OCI-LY1 (cell line): ENCODE measurements at regions not wholly inside any gene's neighbourhood (a gene's known extent, or its start where the extent isn't known, plus 50 kb on each side); places are given as distances from the start of the nearest gene placed in this dataset.

Experiments used
- CTCF ChIP-seq: fragments of 200-600 bp; sonication (generic), shearing (Covaris generic); IDR thresholded peaks from 2 replicates; pipeline ENCODE4 v1.5.1; 2017; ENCODE audit warnings: mild to moderate bottlenecking, antibody characterized with exemption, low read length, moderate library complexity, mixed read lengths
- EZH2 ChIP-seq: fragments of 200-600 bp; sonication (generic), shearing (Covaris generic); IDR thresholded peaks from 2 replicates; pipeline ENCODE4 v1.8.0; 2017; ENCODE audit warnings: borderline replicate concordance, mixed run types, mild to moderate bottlenecking, antibody characterized with exemption, low read length, moderate library complexity, mixed read lengths

DNA sequence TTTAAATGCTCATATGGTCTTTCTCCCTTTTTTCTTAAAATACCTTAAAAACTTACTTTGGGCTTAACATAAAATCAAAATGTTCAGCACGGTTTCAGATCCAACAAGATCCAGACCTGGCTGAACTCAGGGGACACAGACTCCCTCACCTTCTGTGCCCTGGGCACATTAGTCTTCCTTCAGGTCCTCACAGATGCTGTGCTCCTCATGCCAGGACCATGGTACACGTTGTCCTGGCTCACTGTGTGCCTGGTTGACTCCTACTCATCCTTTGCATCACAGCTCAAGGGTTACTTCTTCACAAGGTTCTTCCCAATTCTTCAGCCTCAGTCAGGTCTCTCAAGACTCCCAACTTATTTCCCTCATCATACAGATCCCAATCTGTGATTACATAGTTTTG lies 73.6 kb upstream of the TCF21 start:
- TF ChIP-seq CTCF = no peak
- TF ChIP-seq EZH2 = no peak
